HG02970 (cell line): ENCODE measurements at regions not wholly inside any gene's neighbourhood (a gene's known extent, or its start where the extent isn't known, plus 50 kb on each side); places are given as distances from the start of the nearest gene placed in this dataset.
"Not testable (repeated sequence)": the region's sequence is repeated elsewhere in the genome, so short reads cannot be mapped to it uniquely, and the experiment has no call there.

Source experiments
- ATAC-seq: cut with Tn5 transposase; IDR thresholded peaks from one replicate; pipeline ENCODE4 v1.9.1; 2021; ENCODE audit warnings: mild to moderate bottlenecking, moderate library complexity, moderate number of reproducible peaks; ENCODE audit not compliant: unreplicated experiment, low FRiP score

GRCh38 chr2:215863687-215864086 is 149.7 kb downstream of the MREG start:
- ATAC-seq: no peak

- no peak for ATAC-seq
These were observed 151.0 kb downstream of the MREG start for GRCh38 chr2:215862351-215862771.

GRCh38 chr2:215861607-215862350 is 151.6 kb downstream of the MREG start:
- ATAC-seq: no peak

GRCh38 chr2:215856080-215856479 is 157.3 kb downstream of the MREG start:
- no peak for ATAC-seq

- ATAC-seq: not testable (repeated sequence)
These were observed 158.0 kb downstream of the MREG start for GRCh38 chr2:215855308-215855707.

GRCh38 chr2:215854008-215854407 is 159.3 kb downstream of the MREG start:
- ATAC-seq: no peak

- ATAC-seq: no peak
These were observed 161.7 kb downstream of the MREG start for GRCh38 chr2:215851696-215852095.

GRCh38 chr2:215851082-215851481 is 162.3 kb downstream of the MREG start:
- no peak for ATAC-seq

- ATAC-seq: no peak
These were observed 163.0 kb downstream of the MREG start for GRCh38 chr2:215850380-215850779.

GRCh38 chr2:215849771-215850170 is 163.6 kb downstream of the MREG start:
- no peak for ATAC-seq

GRCh38 chr2:215848698-215849097 is 164.7 kb downstream of the MREG start:
- ATAC-seq: no peak

GRCh38 chr2:215848146-215848545 is 165.2 kb downstream of the MREG start:
- ATAC-seq: no peak

- ATAC-seq: no peak
These were observed 165.6 kb downstream of the MREG start for GRCh38 chr2:215847718-215848117.

GRCh38 chr2:215847056-215847455 is 166.3 kb downstream of the MREG start:
- ATAC-seq: no peak

- no peak for ATAC-seq
These were observed 167.3 kb downstream of the MREG start for GRCh38 chr2:215845839-215846586.

- no peak for ATAC-seq
These were observed 169.8 kb downstream of the MREG start for GRCh38 chr2:215843579-215843978.

- ATAC-seq: no peak
These were observed 172.1 kb downstream of the MREG start for GRCh38 chr2:215841175-215841816.

- ATAC-seq: no peak
These were observed 173.5 kb downstream of the MREG start for GRCh38 chr2:215839816-215840215.

GRCh38 chr2:215839309-215839708 is 174.0 kb downstream of the MREG start:
- ATAC-seq: no peak

GRCh38 chr2:215836881-215837280 is 176.5 kb downstream of the MREG start:
- ATAC-seq: no peak

- ATAC-seq: no peak
These were observed 177.7 kb downstream of the MREG start for GRCh38 chr2:215835657-215836056.
